H1 (cell line): ENCODE measurements at regions not wholly inside any gene's neighbourhood (a gene's known extent, or its start where the extent isn't known, plus 50 kb on each side); places are given as distances from the start of the nearest gene placed in this dataset.

ENCODE experiments used
- JUN ChIP-seq: IDR thresholded peaks from 2 replicates; pipeline ENCODE4 v1.6.1; 2011; ENCODE audit warnings: low read depth, mild to moderate bottlenecking, improper control_type of control experiment, low read length
- RFX5 ChIP-seq: IDR thresholded peaks from 2 replicates; pipeline ENCODE4 v1.6.1; 2011; ENCODE audit warnings: low read depth, low read length, improper control_type of control experiment, borderline replicate concordance
- SIN3A ChIP-seq, 2 experiments: IDR thresholded peaks in 1 of 2; conservative IDR thresholded peaks in 1 of 2; 2 replicates each; pipeline ENCODE4 v1.6.1; 2011 to 2012; ENCODE audit warnings: low read length in 2 of 2, improper control_type of control experiment in 1 of 2, low read depth in 1 of 2, mild to moderate bottlenecking in 1 of 2
- SIX5 ChIP-seq: IDR thresholded peaks from 2 replicates; pipeline ENCODE4 v1.6.1; 2011; ENCODE audit warnings: mild to moderate bottlenecking, low read depth, low read length
- SRF ChIP-seq: IDR thresholded peaks from 2 replicates; pipeline ENCODE4 v1.6.1; 2011; ENCODE audit warnings: mild to moderate bottlenecking, low read depth, low read length, moderate library complexity
- TAF7 ChIP-seq: optimal IDR thresholded peaks from 2 replicates; pipeline ENCODE3; 2011; ENCODE audit warnings: low read depth, mild to moderate bottlenecking, inconsistent platforms, low read length, moderate library complexity, borderline replicate concordance
- TBP ChIP-seq: IDR thresholded peaks from 2 replicates; pipeline ENCODE4 v1.6.1; 2011; ENCODE audit warnings: low read depth, low read length, improper control_type of control experiment
- TCF12 ChIP-seq: IDR thresholded peaks from 2 replicates; pipeline ENCODE4 v1.6.1; 2011; ENCODE audit warnings: low read depth, mild to moderate bottlenecking, low read length
- YY1 ChIP-seq: IDR thresholded peaks from 2 replicates; pipeline ENCODE4 v1.6.1; 2011; ENCODE audit warnings: low read depth, mild to moderate bottlenecking, low read length
- TF ChIP-seq, protein P1 (sequence below): fragments of 300-600 bp; sonication (generic); IDR thresholded peaks from 2 replicates; pipeline ENCODE4 v1.7.1; 2012; ENCODE audit warnings: low read length, moderate library complexity, mild to moderate bottlenecking, inconsistent platforms; ENCODE audit not compliant: insufficient replicate concordance

DNA sequence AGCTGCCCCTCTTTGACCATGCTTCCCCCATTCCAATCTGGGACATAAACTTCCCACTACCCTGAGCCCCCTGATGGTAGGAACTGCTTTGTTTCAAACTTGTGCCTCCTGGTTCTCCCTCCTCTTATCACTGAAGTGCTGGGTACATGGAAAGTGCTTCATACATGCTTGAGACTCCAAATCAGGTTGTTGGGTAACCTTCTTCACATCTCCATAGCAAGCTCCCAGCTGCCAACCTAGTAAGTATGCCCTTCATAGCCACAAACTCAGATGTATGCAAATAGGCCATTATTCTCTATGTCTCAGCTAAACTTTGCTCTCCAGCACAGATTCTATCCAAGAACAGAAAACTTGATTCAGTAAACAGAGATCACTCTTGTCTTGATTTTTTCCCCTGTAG is 310.6 kb upstream of the IRX3 start (continued):
- TF ChIP-seq, protein P1, sequence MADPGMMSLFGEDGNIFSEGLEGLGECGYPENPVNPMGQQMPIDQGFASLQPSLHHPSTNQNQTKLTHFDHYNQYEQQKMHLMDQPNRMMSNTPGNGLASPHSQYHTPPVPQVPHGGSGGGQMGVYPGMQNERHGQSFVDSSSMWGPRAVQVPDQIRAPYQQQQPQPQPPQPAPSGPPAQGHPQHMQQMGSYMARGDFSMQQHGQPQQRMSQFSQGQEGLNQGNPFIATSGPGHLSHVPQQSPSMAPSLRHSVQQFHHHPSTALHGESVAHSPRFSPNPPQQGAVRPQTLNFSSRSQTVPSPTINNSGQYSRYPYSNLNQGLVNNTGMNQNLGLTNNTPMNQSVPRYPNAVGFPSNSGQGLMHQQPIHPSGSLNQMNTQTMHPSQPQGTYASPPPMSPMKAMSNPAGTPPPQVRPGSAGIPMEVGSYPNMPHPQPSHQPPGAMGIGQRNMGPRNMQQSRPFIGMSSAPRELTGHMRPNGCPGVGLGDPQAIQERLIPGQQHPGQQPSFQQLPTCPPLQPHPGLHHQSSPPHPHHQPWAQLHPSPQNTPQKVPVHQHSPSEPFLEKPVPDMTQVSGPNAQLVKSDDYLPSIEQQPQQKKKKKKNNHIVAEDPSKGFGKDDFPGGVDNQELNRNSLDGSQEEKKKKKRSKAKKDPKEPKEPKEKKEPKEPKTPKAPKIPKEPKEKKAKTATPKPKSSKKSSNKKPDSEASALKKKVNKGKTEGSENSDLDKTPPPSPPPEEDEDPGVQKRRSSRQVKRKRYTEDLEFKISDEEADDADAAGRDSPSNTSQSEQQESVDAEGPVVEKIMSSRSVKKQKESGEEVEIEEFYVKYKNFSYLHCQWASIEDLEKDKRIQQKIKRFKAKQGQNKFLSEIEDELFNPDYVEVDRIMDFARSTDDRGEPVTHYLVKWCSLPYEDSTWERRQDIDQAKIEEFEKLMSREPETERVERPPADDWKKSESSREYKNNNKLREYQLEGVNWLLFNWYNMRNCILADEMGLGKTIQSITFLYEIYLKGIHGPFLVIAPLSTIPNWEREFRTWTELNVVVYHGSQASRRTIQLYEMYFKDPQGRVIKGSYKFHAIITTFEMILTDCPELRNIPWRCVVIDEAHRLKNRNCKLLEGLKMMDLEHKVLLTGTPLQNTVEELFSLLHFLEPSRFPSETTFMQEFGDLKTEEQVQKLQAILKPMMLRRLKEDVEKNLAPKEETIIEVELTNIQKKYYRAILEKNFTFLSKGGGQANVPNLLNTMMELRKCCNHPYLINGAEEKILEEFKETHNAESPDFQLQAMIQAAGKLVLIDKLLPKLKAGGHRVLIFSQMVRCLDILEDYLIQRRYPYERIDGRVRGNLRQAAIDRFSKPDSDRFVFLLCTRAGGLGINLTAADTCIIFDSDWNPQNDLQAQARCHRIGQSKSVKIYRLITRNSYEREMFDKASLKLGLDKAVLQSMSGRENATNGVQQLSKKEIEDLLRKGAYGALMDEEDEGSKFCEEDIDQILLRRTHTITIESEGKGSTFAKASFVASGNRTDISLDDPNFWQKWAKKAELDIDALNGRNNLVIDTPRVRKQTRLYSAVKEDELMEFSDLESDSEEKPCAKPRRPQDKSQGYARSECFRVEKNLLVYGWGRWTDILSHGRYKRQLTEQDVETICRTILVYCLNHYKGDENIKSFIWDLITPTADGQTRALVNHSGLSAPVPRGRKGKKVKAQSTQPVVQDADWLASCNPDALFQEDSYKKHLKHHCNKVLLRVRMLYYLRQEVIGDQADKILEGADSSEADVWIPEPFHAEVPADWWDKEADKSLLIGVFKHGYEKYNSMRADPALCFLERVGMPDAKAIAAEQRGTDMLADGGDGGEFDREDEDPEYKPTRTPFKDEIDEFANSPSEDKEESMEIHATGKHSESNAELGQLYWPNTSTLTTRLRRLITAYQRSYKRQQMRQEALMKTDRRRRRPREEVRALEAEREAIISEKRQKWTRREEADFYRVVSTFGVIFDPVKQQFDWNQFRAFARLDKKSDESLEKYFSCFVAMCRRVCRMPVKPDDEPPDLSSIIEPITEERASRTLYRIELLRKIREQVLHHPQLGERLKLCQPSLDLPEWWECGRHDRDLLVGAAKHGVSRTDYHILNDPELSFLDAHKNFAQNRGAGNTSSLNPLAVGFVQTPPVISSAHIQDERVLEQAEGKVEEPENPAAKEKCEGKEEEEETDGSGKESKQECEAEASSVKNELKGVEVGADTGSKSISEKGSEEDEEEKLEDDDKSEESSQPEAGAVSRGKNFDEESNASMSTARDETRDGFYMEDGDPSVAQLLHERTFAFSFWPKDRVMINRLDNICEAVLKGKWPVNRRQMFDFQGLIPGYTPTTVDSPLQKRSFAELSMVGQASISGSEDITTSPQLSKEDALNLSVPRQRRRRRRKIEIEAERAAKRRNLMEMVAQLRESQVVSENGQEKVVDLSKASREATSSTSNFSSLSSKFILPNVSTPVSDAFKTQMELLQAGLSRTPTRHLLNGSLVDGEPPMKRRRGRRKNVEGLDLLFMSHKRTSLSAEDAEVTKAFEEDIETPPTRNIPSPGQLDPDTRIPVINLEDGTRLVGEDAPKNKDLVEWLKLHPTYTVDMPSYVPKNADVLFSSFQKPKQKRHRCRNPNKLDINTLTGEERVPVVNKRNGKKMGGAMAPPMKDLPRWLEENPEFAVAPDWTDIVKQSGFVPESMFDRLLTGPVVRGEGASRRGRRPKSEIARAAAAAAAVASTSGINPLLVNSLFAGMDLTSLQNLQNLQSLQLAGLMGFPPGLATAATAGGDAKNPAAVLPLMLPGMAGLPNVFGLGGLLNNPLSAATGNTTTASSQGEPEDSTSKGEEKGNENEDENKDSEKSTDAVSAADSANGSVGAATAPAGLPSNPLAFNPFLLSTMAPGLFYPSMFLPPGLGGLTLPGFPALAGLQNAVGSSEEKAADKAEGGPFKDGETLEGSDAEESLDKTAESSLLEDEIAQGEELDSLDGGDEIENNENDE: no peak
- TF ChIP-seq SIN3A (conservative IDR thresholded peaks at IDR 0.05 in 1 of 2, IDR thresholded peaks at IDR 0.05 in 1 of 2; ENCODE audit: low read depth in 1 of 2, low read length in 2 of 2) (no peak), RFX5 (no peak), TBP (no peak), YY1 (no peak), TCF12 (no peak), SRF (no peak), TAF7 (no peak), JUN (no peak), SIX5 (no peak)
